ENCODE measurements at regions not wholly inside any gene's neighbourhood (a gene's known extent, or its start where the extent isn't known, plus 50 kb on each side); places are given as distances from the start of the nearest gene placed in this dataset.

GRCh38 chr17:52242268-52242667 lies 83.8 kb upstream of the CA10 start:
- no peak for TF ChIP-seq CTCF (IDR thresholded peaks at IDR 0.05; ENCODE audit: insufficient read depth, low read length, missing control alignments)
- ChIA-PET POLR2A (no interaction called here), CTCF (no interaction called here)
- DNase-seq (ENCODE audit: low read depth, low spot score) = no peak
- H3K4me3 ChIP-seq (ENCODE audit: low read depth, low read length) = no peak overlapping the region

GRCh38 chr17:52237151-52237550 lies 78.6 kb upstream of the CA10 start:
- TF ChIP-seq CTCF (IDR thresholded peaks at IDR 0.05; ENCODE audit: insufficient read depth, low read length, missing control alignments) = no peak
- CTCF ChIA-PET = no interaction called here
- POLR2A ChIA-PET = no interaction called here
- no peak overlapping the region for H3K4me3 ChIP-seq (ENCODE audit: low read depth, low read length)
- DNase-seq (ENCODE audit: low read depth, low spot score) = no peak

GRCh38 chr17:52235516-52235915 lies 77.0 kb upstream of the CA10 start:
- TF ChIP-seq CTCF (IDR thresholded peaks at IDR 0.05; ENCODE audit: insufficient read depth, low read length, missing control alignments) = no peak
- CTCF ChIA-PET = no interaction called here
- POLR2A ChIA-PET = no interaction called here
- H3K4me3 ChIP-seq (ENCODE audit: low read depth, low read length) = no peak overlapping the region
- no peak for DNase-seq (ENCODE audit: low read depth, low spot score)

GRCh38 chr17:52233632-52234031 lies 75.1 kb upstream of the CA10 start:
- TF ChIP-seq CTCF (IDR thresholded peaks at IDR 0.05; ENCODE audit: insufficient read depth, low read length, missing control alignments) = no peak
- H3K4me3 ChIP-seq (ENCODE audit: low read depth, low read length) = no peak overlapping the region
- no peak for DNase-seq (ENCODE audit: low read depth, low spot score)
- CTCF ChIA-PET = no interaction called here
- POLR2A ChIA-PET = no interaction called here

GRCh38 chr17:52233176-52233575 lies 74.7 kb upstream of the CA10 start:
- TF ChIP-seq CTCF (IDR thresholded peaks at IDR 0.05; ENCODE audit: insufficient read depth, low read length, missing control alignments) = no peak
- ChIA-PET POLR2A (no interaction called here), CTCF (no interaction called here)
- H3K4me3 ChIP-seq (ENCODE audit: low read depth, low read length) = no peak overlapping the region
- DNase-seq (ENCODE audit: low read depth, low spot score) = no peak

GRCh38 chr17:52228823-52229222 lies 70.3 kb upstream of the CA10 start:
- no peak for TF ChIP-seq CTCF (IDR thresholded peaks at IDR 0.05; ENCODE audit: insufficient read depth, low read length, missing control alignments)
- no peak overlapping the region for H3K4me3 ChIP-seq (ENCODE audit: low read depth, low read length)
- ChIA-PET CTCF (no interaction called here), POLR2A (no interaction called here)
- DNase-seq (ENCODE audit: low read depth, low spot score) = no peak

Measured in AG04449 (cell line).